Renal pelvis (tissue), 1 donor: ENCODE measurements at regions not wholly inside any gene's neighbourhood (a gene's known extent, or its start where the extent isn't known, plus 50 kb on each side); places are given as distances from the start of the nearest gene placed in this dataset.

Source experiments
- DNase-seq: peaks from one replicate; pipeline ENCODE4 v3.0.0-alpha.2; 2013

DNA sequence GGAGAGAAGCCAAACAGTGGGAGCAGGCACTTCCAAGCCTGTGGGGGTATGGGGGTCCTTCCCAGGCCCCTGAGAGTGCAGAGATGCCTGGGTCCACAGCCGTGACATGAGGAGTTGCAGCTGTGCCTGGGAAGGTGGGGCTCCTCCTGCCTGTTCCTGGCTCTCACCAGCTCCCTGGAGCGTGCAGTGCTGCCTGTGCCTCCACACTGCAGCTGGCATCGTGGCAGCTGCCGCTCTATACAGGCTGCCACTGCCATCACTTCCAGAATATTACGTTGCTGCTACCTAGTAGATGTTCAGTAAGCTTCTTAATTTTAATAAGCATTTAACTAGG is 223.7 kb downstream of the KCNC2 start:
- DNase-seq = no peak

DNA sequence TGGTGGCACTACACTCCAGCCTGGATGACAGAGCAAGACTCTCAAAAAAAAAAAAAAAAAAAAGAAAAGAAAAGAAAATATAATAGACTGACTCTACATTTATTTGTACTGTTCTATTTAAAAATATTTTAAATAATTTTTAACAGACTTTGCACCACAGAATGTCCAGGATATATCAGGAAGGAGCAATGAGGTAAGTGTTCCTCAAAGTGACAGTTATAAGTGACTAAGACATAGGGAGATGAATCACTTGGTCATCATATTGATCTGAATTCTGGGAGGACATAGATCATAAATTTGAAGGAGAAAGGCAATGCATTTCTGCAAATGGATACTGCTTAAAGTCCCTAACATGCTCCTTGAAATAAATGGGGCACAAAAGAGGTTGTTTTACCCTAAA is 221.5 kb downstream of the KCNC2 start:
- no peak for DNase-seq
